ENCODE measurements at regions not wholly inside any gene's neighbourhood (a gene's known extent, or its start where the extent isn't known, plus 50 kb on each side); places are given as distances from the start of the nearest gene placed in this dataset.

- H3K14ac ChIP-seq (ENCODE audit: insufficient read length): no peak overlapping the region
- H3K36me3 ChIP-seq (ENCODE audit: control insufficient read depth in 2 of 4, insufficient read depth in 4 of 4, low read length in 3 of 4): no peaks in the 10 kb centered on the region
- H4K8ac ChIP-seq (ENCODE audit: extremely low read depth, insufficient read depth, low read length): no peak overlapping the region
- H4K5ac ChIP-seq (ENCODE audit: insufficient read length, low read depth, low read length): no peak overlapping the region
- H2BK12ac ChIP-seq (ENCODE audit: low read depth, low read length): no peak overlapping the region
- H2AK5ac ChIP-seq (ENCODE audit: low read depth, low read length): no peak overlapping the region
- no peaks in the 10 kb centered on the region for H3K79me2 ChIP-seq (ENCODE audit: control insufficient read depth in 1 of 2, insufficient read depth in 2 of 2, low read length in 2 of 2)
- POLR2A ChIA-PET (ENCODE audit: partially characterized antibody): no interaction called here
- H3K79me1 ChIP-seq (ENCODE audit: low read depth, low read length): no peaks in the 10 kb centered on the region
- no peaks in the 10 kb centered on the region for H3K9me3 ChIP-seq (ENCODE audit: insufficient read depth in 2 of 2, low read depth in 1 of 2, low read length in 1 of 2)
- CTCF ChIA-PET (ENCODE audit: partially characterized antibody): interaction anchor here (0.7 to 2.6 kb wide), 4 partner anchors 9 to 217 kb away, joined by 3 to 7 read pairs (median 4); no protein-coding TSS in a partner anchor
- no peak overlapping the region for H3K4ac ChIP-seq (replicated peaks; ENCODE audit: insufficient read length, low read depth, low read length)
- H3K4me1 ChIP-seq (replicated peaks in 1 of 4; ENCODE audit: control insufficient read depth in 3 of 4, insufficient read depth in 4 of 4, low read length in 3 of 4): no peaks in the 10 kb centered on the region
- H4K91ac ChIP-seq (replicated peaks; ENCODE audit: insufficient read length, low read length): no peak overlapping the region
- H3K4me3 ChIP-seq (ENCODE audit: extremely low read depth in 1 of 4, insufficient read depth in 2 of 4, low read depth in 3 of 4, low read length in 4 of 4): no peak overlapping the region
- no peak overlapping the region for H3K27ac ChIP-seq (ENCODE audit: low read depth, low read length)
- no peak overlapping the region for H3K56ac ChIP-seq (replicated peaks; ENCODE audit: insufficient read length, low read depth, low read length)
- no peak overlapping the region for H3K4me2 ChIP-seq (ENCODE audit: insufficient read depth in 1 of 2, low read depth in 2 of 2, low read length in 2 of 2)
- H2BK5ac ChIP-seq (ENCODE audit: low read depth, low read length): no peak overlapping the region
- no peak overlapping the region for H2BK120ac ChIP-seq (replicated peaks; ENCODE audit: low read depth, low read length)
- TF ChIP-seq CHD1 (IDR thresholded peaks at IDR 0.05; ENCODE audit: low read depth, low read length): no peak
- no peak for TF ChIP-seq RXRA (IDR thresholded peaks at IDR 0.05; ENCODE audit: insufficient read depth, low read depth, low read length)
- TF ChIP-seq YY1 (IDR thresholded peaks at IDR 0.05; ENCODE audit: low read depth, low read length): no peak
- TF ChIP-seq HDAC6 (IDR thresholded peaks at IDR 0.05; ENCODE audit: low read depth, low read length): no peak
- no peak for TF ChIP-seq GTF2F1 (IDR thresholded peaks at IDR 0.05; ENCODE audit: borderline replicate concordance, low read depth, low read length)
- no peak for TF ChIP-seq RFX5 (IDR thresholded peaks at IDR 0.05; ENCODE audit: borderline replicate concordance, low read depth, low read length)
- no peak for TF ChIP-seq SAP30 (IDR thresholded peaks at IDR 0.05; ENCODE audit: insufficient read depth, insufficient replicate concordance, low read length)
- TF ChIP-seq SP1 (IDR thresholded peaks at IDR 0.05; ENCODE audit: low read depth, low read length): no peak
- TF ChIP-seq BRCA1 (IDR thresholded peaks at IDR 0.05; ENCODE audit: low read depth, low read length): no peak
- no peak for TF ChIP-seq ASH2L (IDR thresholded peaks at IDR 0.05; ENCODE audit: low read length)
- DNase-seq (ENCODE audit: low read depth in 1 of 2, low spot score in 2 of 2): no peak
- no peaks in the 10 kb centered on the region for H4K20me1 ChIP-seq (replicated peaks in 1 of 2; ENCODE audit: control insufficient read depth in 1 of 2, insufficient read depth in 2 of 2, low read length in 2 of 2)
- no peak overlapping the region for H3K23ac ChIP-seq (ENCODE audit: insufficient read length)
- H2AFZ ChIP-seq (ENCODE audit: low read length): no peak overlapping the region
- no peak for FAIRE-seq
- H3K23me2 ChIP-seq (ENCODE audit: low read depth, low read length): no peaks in the 10 kb centered on the region
- H2BK15ac ChIP-seq (ENCODE audit: low read length): no peak overlapping the region
- H3K9ac ChIP-seq (replicated peaks in 1 of 4; ENCODE audit: extremely low read depth in 1 of 4, low read depth in 3 of 4, low read length in 3 of 4): no peak overlapping the region
- H3K27me3 ChIP-seq (replicated peaks in 1 of 4; ENCODE audit: control insufficient read depth in 3 of 4, extremely low read depth in 1 of 4, insufficient read depth in 3 of 4, low read length in 3 of 4): no peaks in the 10 kb centered on the region
- WGBS, 2 experiments (ENCODE audit: extremely low coverage in 1 of 2, insufficient coverage in 1 of 2, insufficient read length in 1 of 2, insufficient replicate concordance in 2 of 2, low coverage in 1 of 2, low lambda C conversion rate in 2 of 2, missing lambda C conversion rate in 1 of 2): 93% methylated on average over 7 of the region's 7 CpGs; no CpG with 5 or more reads in 1 of the 2 experiments
- no peak overlapping the region for H2BK20ac ChIP-seq (ENCODE audit: low read length)
- H3K18ac ChIP-seq (ENCODE audit: extremely low read depth, low read length): no peak overlapping the region
Observed at GRCh38 chr2:18171191-18172139, 293.0 kb downstream of the KCNS3 start.
